GM19324 (cell line): ENCODE measurements at regions not wholly inside any gene's neighbourhood (a gene's known extent, or its start where the extent isn't known, plus 50 kb on each side); places are given as distances from the start of the nearest gene placed in this dataset.
"Not testable (repeated sequence)": the region's sequence is repeated elsewhere in the genome, so short reads cannot be mapped to it uniquely, and the experiment has no call there.

Experiments used
- ATAC-seq: cut with Tn5 transposase; IDR thresholded peaks from one replicate; pipeline ENCODE4 v1.9.1; 2021; ENCODE audit warnings: mild to moderate bottlenecking, moderate library complexity; ENCODE audit not compliant: unreplicated experiment, low FRiP score

GRCh38 chr20:39961637-39962244 is 727.3 kb downstream of the MAFB start:
- ATAC-seq = no peak

DNA sequence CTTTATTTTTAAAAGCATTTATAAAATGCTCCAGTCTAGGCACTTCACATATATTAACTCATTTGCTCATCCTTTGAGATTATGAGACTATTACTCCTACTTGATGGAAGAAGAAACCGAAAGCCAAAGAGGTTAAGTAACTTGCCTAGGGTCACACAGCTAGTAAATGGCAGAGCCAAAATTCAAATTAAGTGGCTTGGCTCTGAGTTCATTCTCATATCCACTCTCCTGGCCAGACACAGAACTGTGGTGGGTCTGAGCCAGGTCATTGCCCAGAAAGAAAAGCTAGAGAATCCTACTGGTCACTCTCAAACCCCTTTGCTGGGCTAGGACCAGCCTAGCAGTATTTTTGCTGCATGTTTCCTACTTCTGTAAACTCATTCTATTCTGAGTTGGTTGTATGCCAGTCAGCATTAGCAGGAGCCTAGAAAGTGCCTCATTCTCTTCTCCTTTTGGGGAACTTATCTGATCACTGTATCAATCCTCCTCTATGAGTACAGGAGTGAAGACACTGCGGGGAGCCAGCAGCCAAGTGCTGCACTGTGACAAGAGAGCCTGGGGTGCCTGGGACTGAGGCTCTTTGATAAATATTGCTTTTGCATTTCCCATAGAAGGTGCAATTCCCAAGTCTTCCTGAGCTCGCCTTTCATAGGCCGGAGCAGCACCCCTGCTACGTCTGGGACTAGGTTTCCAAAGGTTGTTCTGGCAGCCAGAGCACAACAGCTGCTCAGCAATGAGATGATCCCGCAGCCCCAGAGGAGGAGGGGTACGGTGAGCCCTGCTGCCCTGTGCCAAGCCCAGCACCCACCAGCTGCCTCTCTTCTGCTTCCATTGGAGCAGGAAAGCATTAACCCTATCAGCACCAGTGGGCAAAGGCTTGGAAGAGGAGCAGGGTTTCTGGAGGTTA is 728.3 kb downstream of the MAFB start:
- ATAC-seq = peak; percentile 80

- not testable (repeated sequence) for ATAC-seq
These were observed 731.1 kb downstream of the MAFB start for GRCh38 chr20:39957911-39958310.

DNA sequence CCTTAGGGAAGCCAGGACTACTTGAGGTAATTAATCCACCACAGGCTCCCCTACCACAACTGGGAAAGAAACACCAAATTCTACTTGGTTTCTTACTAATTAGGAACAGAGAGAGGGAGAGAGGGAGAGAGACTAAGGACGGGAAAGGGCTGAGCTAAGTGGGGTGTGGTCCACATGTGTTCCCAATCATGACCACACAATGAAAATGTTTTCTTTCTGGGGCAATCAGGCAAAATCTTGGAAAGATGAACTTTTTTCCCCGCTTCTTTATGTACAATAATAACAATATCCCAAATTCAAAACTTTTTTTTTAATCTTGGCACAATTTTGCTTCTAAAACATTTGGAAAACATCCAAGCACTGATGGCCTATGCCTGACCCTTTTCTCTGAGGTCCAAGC is 734.4 kb downstream of the MAFB start:
- ATAC-seq = no peak

- ATAC-seq = no peak
These were observed 742.1 kb downstream of the MAFB start for GRCh38 chr20:39946931-39947330.

DNA sequence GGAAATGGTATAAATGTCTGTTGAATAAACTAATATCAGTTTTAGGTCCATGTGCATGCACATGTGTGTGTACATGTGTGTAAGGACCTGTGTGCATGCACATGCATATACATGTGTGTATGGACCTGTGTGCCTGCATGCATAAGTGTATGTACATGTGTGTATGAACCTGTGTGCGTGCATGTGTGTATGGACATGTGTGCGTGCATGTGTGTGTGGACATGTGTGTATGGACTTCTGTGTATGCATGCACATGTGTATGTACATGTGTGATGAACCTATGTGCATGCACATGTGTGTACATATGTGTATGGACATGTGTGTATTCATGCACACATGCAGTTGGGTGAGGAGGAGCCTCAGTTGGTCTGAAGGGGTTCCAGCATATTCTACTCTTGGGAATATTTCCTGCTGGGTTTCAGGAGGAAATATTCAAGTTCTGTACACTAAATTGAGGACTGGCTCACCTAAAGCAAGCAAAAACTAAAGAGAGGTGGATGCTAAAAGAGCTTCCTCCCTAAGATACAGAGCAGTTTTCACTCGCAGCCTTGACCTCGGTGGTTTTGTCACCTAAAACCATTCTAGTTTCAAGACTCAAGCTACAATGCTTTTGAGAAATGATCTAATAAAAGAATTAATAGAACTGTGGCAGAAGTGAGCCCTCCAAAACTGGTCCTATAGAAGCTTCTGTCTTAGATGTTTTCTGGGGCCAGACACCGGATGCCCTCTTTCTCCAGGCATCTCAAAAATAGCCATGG is 742.8 kb downstream of the MAFB start:
- peak; percentile 58 for ATAC-seq

DNA sequence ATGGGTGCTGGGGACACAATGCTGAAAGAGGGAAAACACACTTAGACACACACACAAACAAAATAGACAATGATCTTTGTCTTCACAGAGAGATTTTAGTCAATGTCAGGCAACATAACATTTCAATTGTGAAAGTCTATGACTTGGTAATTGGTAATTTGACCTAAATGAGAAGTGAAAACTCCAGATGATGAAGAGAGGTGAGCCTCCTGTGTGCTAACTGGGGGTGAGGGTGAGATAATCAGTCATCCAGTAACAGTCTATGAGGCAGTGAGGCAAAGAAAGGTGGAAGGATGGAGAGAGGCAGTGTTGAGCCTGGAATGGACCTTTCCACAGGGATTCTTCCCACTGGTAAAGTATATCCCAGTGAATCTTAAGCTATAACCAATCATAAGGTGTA is 744.2 kb downstream of the MAFB start:
- ATAC-seq = no peak

- no peak for ATAC-seq
These were observed 745.7 kb downstream of the MAFB start for GRCh38 chr20:39943336-39943735.

DNA sequence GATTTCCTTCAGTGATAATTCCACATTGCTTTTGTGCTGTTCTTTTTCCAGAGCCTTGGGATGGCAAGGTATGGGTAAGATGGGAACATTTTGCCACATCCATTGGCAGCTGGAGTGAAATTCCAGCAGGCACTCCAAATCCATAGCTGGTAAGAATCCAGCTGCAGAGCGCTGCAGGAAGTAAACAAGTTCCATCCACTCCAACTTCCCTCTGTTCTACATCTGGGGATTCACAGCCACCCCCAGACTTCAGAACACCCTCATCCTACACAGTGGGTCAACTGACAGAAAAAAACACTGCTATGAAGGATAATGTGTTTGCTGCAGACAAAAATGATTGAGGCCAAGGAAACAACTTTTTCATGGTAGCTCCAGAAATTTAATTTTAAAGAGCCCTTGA is 747.8 kb downstream of the MAFB start:
- ATAC-seq = no peak

DNA sequence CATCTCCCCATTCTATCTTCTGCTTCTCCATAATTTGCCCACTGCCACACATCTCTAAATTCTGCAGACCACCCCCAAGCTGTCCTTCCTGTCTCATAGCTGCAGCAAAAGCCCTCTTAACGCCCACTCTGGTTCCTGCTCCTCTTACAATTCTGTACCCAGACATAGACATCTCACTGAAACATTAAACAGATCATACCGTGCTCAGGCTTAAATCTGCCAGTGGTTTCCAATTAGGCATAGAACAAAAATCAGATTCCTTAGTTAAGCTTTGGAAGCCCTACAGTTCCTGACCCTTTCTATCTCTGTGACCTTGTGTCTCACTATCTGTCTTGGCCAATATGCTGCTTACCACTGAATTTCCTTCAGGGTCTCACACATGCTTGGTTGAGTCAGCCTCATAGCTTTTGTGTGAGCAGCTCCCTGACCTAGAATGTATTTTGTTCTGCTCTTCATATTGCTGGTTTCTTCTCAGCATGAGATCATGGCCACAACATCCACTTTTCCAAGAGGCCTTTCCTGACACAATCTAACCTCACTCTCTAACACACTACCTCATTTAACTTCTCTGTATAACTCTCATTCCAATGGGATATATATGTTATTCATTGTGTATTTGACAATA is 749.7 kb downstream of the MAFB start:
- ATAC-seq = no peak

DNA sequence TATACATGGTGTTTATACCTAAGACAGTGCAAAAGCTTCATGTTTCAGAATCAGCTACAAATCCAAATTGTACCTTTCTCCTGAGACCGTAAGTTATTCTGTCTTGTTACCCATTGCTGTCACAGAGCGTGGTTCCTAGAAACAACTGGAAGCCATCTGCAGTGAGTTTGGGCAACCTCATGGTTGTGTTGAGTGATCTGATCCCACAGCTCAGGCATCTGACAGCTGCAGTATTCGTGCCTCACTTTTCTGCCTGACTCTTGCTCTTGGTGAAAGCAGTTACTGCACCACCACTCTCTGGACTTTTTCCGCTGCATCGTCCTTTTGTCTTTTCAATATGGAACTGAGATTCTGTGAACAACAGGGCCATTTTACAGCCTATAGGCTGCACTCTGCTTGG is 752.6 kb downstream of the MAFB start:
- ATAC-seq = no peak

- ATAC-seq = no peak
These were observed 753.1 kb downstream of the MAFB start for GRCh38 chr20:39935901-39936300.

DNA sequence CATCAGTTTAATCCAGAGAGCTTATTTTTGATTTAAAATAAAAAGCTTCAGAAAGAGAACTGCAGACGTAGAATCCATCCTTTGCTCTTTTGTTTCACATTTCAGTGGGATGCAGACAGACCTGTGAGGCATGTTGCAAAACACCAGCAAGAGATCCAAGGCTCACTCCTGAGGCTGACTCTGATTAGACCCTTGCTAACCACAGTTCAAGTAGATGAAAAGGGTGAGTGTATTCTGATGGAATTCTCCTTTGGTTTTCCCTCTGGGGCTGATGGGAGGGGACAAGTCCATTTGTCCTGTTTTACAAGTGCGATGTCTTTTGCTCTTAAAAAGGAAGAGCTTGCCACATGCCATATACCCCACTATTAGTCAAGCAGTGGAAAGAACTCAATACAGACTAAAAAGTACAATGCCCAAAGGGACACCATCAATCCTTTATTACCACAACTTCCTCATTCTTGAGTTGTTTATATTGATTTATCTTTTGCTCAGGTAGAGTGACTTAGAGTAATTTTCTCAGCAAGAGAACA is 772.7 kb downstream of the MAFB start:
- ATAC-seq = no peak

DNA sequence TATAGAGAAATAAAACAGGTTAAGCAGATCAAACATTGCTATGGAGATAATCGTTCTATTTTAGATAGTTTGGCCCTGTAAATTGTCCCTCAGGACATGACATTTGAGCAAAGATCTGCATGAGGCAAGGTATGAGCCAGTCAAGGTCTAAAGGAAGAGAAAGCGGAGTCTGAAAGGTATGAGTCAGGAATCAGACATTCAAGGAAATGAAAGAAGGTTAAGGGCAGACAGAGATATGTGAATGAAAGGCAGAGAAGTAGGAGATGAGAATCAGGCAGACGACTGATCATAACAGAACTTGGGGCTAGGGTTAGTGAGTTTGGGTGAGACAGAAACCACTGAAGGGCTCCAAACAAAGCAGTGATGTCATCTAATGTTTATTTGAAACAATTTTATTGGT is 775.8 kb downstream of the MAFB start:
- no peak for ATAC-seq

DNA sequence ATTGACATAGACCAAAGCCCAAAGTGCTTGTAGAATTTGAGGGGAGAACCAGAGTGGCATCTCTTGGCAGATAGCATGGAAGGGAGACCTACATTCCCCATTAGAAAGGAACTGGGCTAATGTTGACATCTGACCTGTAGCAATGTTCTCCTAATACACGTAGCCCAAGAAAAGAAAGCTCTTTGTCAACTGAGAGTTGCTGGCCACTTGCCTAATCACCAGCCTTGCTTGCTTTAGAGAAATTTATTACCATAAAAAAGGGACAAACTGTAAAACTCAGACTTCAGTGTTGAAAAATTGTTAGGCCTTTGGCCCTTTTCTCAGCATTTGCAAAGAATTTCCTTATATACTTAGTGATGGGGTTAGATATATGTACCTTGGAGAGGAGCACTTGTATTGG is 777.5 kb downstream of the MAFB start:
- ATAC-seq = no peak

DNA sequence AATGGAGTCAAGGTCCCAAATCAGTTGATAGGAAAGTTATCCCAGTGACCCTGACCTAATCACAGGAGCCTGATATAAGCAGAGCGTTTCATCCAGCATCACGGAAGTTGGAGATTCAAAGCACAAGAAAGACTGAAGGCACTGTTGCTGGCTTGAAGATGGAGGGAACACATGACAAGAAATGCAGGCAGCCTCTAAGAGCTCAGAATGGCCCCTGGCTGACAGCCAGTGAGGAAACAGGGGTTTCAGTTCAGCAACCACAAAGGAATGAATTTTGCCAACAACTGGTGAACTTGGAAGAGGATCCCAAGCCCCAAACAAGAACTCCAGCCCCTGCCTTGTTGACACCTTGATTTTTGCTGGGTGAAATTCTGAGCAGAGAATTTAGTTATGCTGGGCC is 778.5 kb downstream of the MAFB start:
- ATAC-seq = no peak

DNA sequence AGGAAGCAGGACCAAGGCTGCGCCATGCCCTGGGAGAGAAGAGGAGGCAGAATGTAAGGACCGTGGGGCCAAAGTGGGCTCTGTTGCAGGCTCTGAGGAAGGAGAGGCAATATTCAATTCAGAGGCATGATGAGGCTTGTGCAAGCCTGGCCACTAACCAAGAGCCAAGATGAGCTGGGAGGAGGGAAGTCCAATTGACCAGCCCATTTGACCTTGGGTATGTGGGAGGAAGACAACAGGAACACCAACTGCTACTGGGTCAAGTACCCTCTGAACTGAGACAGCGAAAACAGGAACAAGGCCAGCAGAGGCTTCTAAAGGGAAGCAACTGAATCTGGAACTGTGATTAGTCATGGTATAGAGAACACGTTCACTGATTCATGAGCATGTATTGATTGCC is 779.6 kb downstream of the MAFB start:
- ATAC-seq = no peak

- ATAC-seq = no peak
These were observed 784.4 kb downstream of the MAFB start for GRCh38 chr20:39904476-39905112.

- no peak for ATAC-seq
These were observed 785.1 kb downstream of the MAFB start for GRCh38 chr20:39903806-39904465.

DNA sequence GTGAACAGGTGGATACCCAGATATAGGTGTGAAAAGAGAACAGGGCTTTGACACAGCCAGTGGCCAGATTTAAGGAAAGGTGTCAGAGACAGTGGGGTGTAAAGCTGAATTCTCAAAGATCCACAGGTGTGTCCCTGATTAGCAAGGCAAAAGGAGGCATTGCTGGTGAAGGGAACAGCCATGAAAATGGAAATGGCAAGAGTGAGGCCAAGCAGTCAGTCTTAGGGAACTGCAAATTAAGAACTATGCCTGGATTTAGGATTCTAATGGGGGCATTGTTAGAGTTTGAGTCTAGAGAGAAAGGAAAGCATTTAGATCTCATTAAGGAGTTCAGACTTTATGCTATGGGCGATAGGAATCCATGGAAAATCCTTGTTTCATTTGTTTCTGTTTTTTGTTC is 789.2 kb downstream of the MAFB start:
- ATAC-seq = no peak
